HEK293 (cell line): ENCODE measurements at regions not wholly inside any gene's neighbourhood (a gene's known extent, or its start where the extent isn't known, plus 50 kb on each side); places are given as distances from the start of the nearest gene placed in this dataset.

ENCODE experiments used
- CTCF ChIA-PET: fragments of 350-600 bp; formaldehyde crosslinking; extraction: SDS; loops from one replicate; lab custom pipeline; 2021; ENCODE audit warnings: antibody characterized with exemption; lab: Yijun Ruan, JAX
- POLR2A ChIA-PET: fragments of 300-600 bp; formaldehyde crosslinking; extraction: SDS; loops from one replicate; lab custom pipeline; 2020; ENCODE audit warnings: antibody characterized with exemption, inconsistent platforms; lab: Yijun Ruan, JAX
- H3K27ac ChIP-seq: fragments of 200-500 bp; sonication (Bioruptor generic); 2 replicates; pipeline ENCODE4 v1.5.1; 2014; ENCODE audit warnings: low read depth, low read length, control low read depth, inconsistent platforms; ENCODE audit errors: extremely low read depth
- H3K36me3 ChIP-seq, 2 experiments: fragments of 200-500 bp in 1 of 2; sonication (Bioruptor generic) in 1 of 2; 1 replicate in 1 of 2; 2 replicates in 1 of 2; pipeline ENCODE4 v1.5.1; 2014 to 2017; ENCODE audit warnings: inconsistent platforms in 2 of 2, low read length in 2 of 2; ENCODE audit not compliant: control insufficient read depth in 2 of 2, insufficient read depth in 1 of 2
- H3K4me1 ChIP-seq: fragments of 200-500 bp; sonication (Bioruptor generic); 2 replicates; pipeline ENCODE4 v1.5.1; 2014; ENCODE audit warnings: mild to moderate bottlenecking, low read length, inconsistent platforms; ENCODE audit not compliant: control insufficient read depth, insufficient read depth
- H3K4me3 ChIP-seq: 2 replicates; pipeline ENCODE4 v1.5.1; 2011; ENCODE audit warnings: low read depth, mild to moderate bottlenecking, control low read depth, low read length, moderate library complexity
- H3K9me3 ChIP-seq: fragments of 200-500 bp; sonication (Bioruptor generic); 2 replicates; pipeline ENCODE4 v1.5.1; 2014; ENCODE audit warnings: low read depth, low read length, inconsistent platforms; ENCODE audit not compliant: control insufficient read depth, insufficient read depth
- GLI4 ChIP-seq: fragments of 450-650 bp; formaldehyde crosslinking; IDR thresholded peaks from 2 replicates; pipeline ENCODE4 v1.5.1; 2016; ENCODE audit warnings: missing biosample characterization, missing genetic modification characterization
- IKZF3 ChIP-seq: fragments of 450-650 bp; IDR thresholded peaks from 2 replicates; pipeline ENCODE4 v1.5.0; 2018; ENCODE audit warnings: missing biosample characterization, mild to moderate bottlenecking, missing genetic modification characterization, moderate library complexity
- OVOL3 ChIP-seq: fragments of 450-650 bp; formaldehyde crosslinking; IDR thresholded peaks from 2 replicates; pipeline ENCODE4 v1.5.1; 2016; ENCODE audit warnings: missing biosample characterization, missing genetic modification characterization
- PRDM10 ChIP-seq: fragments of 450-650 bp; formaldehyde crosslinking; IDR thresholded peaks from 2 replicates; pipeline ENCODE4 v1.5.1; 2016; ENCODE audit warnings: missing biosample characterization, missing genetic modification characterization
- SCRT2 ChIP-seq: fragments of 450-650 bp; formaldehyde crosslinking; IDR thresholded peaks from 2 replicates; pipeline ENCODE4 v1.5.1; 2016; ENCODE audit warnings: missing biosample characterization, missing genetic modification characterization
- ZBTB8A ChIP-seq: fragments of 450-650 bp; formaldehyde crosslinking; IDR thresholded peaks from 2 replicates; pipeline ENCODE4 v1.5.1; 2016; ENCODE audit warnings: missing biosample characterization, missing genetic modification characterization
- ZNF132 ChIP-seq: fragments of 450-650 bp; formaldehyde crosslinking; IDR thresholded peaks from 2 replicates; pipeline ENCODE4 v1.5.1; 2017; ENCODE audit warnings: missing biosample characterization, missing genetic modification characterization, borderline replicate concordance
- ZNF140 ChIP-seq: fragments of 450-650 bp; formaldehyde crosslinking; IDR thresholded peaks from 2 replicates; pipeline ENCODE4 v1.5.1; 2016; ENCODE audit warnings: missing biosample characterization, missing genetic modification characterization
- ZNF19 ChIP-seq: fragments of 450-650 bp; formaldehyde crosslinking; IDR thresholded peaks from 2 replicates; pipeline ENCODE4; 2016; ENCODE audit warnings: missing biosample characterization, missing genetic modification characterization, low read depth
- ZNF2 ChIP-seq: fragments of 450-650 bp; formaldehyde crosslinking; IDR thresholded peaks from 2 replicates; pipeline ENCODE4 v1.5.1; 2016; ENCODE audit warnings: missing biosample characterization, missing genetic modification characterization
- ZNF510 ChIP-seq: fragments of 450-650 bp; formaldehyde crosslinking; IDR thresholded peaks from 2 replicates; pipeline ENCODE4 v1.5.1; 2018; ENCODE audit warnings: mild to moderate bottlenecking, missing genetic modification characterization, missing biosample characterization; ENCODE audit not compliant: insufficient replicate concordance
- ZNF514 ChIP-seq: fragments of 450-650 bp; formaldehyde crosslinking; IDR thresholded peaks from 2 replicates; pipeline ENCODE4 v1.5.1; 2016; ENCODE audit warnings: missing biosample characterization, missing genetic modification characterization
- ZNF571 ChIP-seq: fragments of 450-650 bp; formaldehyde crosslinking; IDR thresholded peaks from 2 replicates; pipeline ENCODE4 v1.5.0; 2017; ENCODE audit warnings: missing biosample characterization, missing genetic modification characterization
- ZNF621 ChIP-seq: fragments of 450-650 bp; formaldehyde crosslinking; IDR thresholded peaks from 2 replicates; pipeline ENCODE4 v1.5.1; 2017; ENCODE audit warnings: missing biosample characterization, missing genetic modification characterization
- ZNF623 ChIP-seq: fragments of 450-650 bp; formaldehyde crosslinking; IDR thresholded peaks from 2 replicates; pipeline ENCODE4 v1.5.1; 2016; ENCODE audit warnings: missing biosample characterization, missing genetic modification characterization
- TF ChIP-seq, protein P1 (sequence below): fragments of 450-650 bp; formaldehyde crosslinking; IDR thresholded peaks from 2 replicates; pipeline ENCODE4 v1.5.1; 2016; ENCODE audit warnings: missing biosample characterization, missing genetic modification characterization
- TF ChIP-seq, protein P2 (sequence below): sonication (generic); formaldehyde crosslinking; IDR thresholded peaks from 2 replicates; pipeline ENCODE4 v1.8.1; 2022; ENCODE audit warnings: mild to moderate bottlenecking, moderate library complexity, missing genetic modification reagents
- TF ChIP-seq, protein P3 (sequence below): fragments of 450-650 bp; formaldehyde crosslinking; IDR thresholded peaks from 2 replicates; pipeline ENCODE4; 2016; ENCODE audit warnings: missing biosample characterization, missing genetic modification characterization
- TF ChIP-seq, protein P4 (sequence below): fragments of 450-650 bp; formaldehyde crosslinking; conservative IDR thresholded peaks from 2 replicates; pipeline ENCODE4 v1.5.1; 2016; ENCODE audit warnings: low read depth, missing biosample characterization, missing genetic modification characterization
- TF ChIP-seq, protein P5 (sequence below): fragments of 450-650 bp; formaldehyde crosslinking; IDR thresholded peaks from 2 replicates; pipeline ENCODE4 v1.5.1; 2016; ENCODE audit warnings: missing biosample characterization, missing genetic modification characterization

- TF ChIP-seq, protein P1, sequence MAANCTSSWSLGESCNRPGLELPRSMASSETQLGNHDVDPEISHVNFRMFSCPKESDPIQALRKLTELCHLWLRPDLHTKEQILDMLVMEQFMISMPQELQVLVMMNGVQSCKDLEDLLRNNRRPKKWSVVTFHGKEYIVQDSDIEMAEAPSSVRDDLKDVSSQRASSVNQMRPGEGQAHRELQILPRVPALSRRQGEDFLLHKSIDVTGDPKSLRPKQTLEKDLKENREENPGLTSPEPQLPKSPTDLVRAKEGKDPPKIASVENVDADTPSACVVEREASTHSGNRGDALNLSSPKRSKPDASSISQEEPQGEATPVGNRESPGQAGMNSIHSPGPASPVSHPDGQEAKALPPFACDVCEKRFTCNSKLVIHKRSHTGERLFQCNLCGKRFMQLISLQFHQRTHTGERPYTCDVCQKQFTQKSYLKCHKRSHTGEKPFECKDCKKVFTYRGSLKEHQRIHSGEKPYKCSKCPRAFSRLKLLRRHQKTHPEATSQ (tag by site-specific recombination): no peak
- no peak for TF ChIP-seq ZNF140 (tag by site-specific recombination)
- TF ChIP-seq, protein P2, sequence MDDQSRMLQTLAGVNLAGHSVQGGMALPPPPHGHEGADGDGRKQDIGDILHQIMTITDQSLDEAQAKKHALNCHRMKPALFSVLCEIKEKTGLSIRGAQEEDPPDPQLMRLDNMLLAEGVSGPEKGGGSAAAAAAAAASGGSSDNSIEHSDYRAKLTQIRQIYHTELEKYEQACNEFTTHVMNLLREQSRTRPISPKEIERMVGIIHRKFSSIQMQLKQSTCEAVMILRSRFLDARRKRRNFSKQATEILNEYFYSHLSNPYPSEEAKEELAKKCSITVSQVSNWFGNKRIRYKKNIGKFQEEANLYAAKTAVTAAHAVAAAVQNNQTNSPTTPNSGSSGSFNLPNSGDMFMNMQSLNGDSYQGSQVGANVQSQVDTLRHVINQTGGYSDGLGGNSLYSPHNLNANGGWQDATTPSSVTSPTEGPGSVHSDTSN (CRISPR knock-in tag): no peak
- no peak for TF ChIP-seq ZNF571 (tag by site-specific recombination)
Observed at GRCh38 chrX:95754411-95754810, 930.2 kb upstream of the DIAPH2 start (continued).

GRCh38 chrX:95760356-95760755 is 924.3 kb upstream of the DIAPH2 start:
- no peaks in the 10 kb centered on the region for H3K36me3 ChIP-seq
- no peaks in the 10 kb centered on the region for H3K9me3 ChIP-seq
- TF ChIP-seq IKZF3 (tag by site-specific recombination): no peak
- no peak for TF ChIP-seq GLI4 (tag by site-specific recombination)
- no peak for TF ChIP-seq SCRT2 (tag by site-specific recombination)
- no peak for TF ChIP-seq PRDM10 (tag by site-specific recombination)
- no peak for TF ChIP-seq ZNF623 (tag by site-specific recombination)
- no peak for TF ChIP-seq ZNF132 (tag by site-specific recombination)
- TF ChIP-seq ZNF19 (tag by site-specific recombination): no peak
- TF ChIP-seq ZNF510 (tag by site-specific recombination): no peak
- no peak for TF ChIP-seq ZBTB8A
- no peak for TF ChIP-seq OVOL3
- TF ChIP-seq ZNF514 (tag by site-specific recombination): no peak
- TF ChIP-seq, protein P3, sequence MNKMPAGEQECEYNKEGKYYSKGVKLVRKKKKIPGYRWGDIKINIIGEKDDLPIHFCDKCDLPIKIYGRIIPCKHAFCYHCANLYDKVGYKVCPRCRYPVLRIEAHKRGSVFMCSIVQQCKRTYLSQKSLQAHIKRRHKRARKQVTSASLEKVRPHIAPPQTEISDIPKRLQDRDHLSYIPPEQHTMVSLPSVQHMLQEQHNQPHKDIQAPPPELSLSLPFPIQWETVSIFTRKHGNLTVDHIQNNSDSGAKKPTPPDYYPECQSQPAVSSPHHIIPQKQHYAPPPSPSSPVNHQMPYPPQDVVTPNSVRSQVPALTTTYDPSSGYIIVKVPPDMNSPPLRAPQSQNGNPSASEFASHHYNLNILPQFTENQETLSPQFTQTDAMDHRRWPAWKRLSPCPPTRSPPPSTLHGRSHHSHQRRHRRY (tag by site-specific recombination): no peak
- no peak overlapping the region for H3K27ac ChIP-seq
- H3K4me3 ChIP-seq: no peak overlapping the region
- H3K4me1 ChIP-seq: no peaks in the 10 kb centered on the region
- ChIA-PET CTCF (interaction anchor here (0.7 kb wide), 1 partner anchor 223 kb away, joined by 5 read pairs; no protein-coding TSS in a partner anchor), POLR2A (no interaction called here)

DNA sequence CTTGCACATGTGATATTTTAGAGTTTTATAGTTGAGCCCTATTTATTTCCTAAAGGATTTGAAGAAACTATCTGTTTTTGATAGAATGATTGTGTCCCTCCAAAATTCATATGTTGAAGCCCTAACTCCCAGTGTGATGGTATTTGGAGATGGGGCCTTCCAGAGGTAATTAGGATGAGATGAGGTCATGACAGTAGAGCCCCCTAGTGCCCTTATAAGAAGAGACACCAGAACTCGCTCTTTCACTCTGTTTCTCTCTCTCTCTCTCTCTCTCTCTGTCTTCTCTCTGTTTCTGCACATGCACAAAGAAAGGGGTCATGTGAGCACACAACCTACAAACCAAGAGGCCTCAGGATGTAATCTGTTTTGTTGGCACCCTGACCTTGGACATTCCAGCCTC is 921.9 kb upstream of the DIAPH2 start:
- Histone ChIP-seq H3K4me3 (no peak overlapping the region), H3K4me1 (no peaks in the 10 kb centered on the region), H3K9me3 (no peaks in the 10 kb centered on the region), H3K36me3 (no peaks in the 10 kb centered on the region), H3K27ac (no peak overlapping the region)
- ChIA-PET POLR2A (no interaction called here), CTCF (interaction anchor here (1.1 kb wide), 1 partner anchor 11 kb away, joined by 3 read pairs; no protein-coding TSS in a partner anchor)
- TF ChIP-seq, protein P4, sequence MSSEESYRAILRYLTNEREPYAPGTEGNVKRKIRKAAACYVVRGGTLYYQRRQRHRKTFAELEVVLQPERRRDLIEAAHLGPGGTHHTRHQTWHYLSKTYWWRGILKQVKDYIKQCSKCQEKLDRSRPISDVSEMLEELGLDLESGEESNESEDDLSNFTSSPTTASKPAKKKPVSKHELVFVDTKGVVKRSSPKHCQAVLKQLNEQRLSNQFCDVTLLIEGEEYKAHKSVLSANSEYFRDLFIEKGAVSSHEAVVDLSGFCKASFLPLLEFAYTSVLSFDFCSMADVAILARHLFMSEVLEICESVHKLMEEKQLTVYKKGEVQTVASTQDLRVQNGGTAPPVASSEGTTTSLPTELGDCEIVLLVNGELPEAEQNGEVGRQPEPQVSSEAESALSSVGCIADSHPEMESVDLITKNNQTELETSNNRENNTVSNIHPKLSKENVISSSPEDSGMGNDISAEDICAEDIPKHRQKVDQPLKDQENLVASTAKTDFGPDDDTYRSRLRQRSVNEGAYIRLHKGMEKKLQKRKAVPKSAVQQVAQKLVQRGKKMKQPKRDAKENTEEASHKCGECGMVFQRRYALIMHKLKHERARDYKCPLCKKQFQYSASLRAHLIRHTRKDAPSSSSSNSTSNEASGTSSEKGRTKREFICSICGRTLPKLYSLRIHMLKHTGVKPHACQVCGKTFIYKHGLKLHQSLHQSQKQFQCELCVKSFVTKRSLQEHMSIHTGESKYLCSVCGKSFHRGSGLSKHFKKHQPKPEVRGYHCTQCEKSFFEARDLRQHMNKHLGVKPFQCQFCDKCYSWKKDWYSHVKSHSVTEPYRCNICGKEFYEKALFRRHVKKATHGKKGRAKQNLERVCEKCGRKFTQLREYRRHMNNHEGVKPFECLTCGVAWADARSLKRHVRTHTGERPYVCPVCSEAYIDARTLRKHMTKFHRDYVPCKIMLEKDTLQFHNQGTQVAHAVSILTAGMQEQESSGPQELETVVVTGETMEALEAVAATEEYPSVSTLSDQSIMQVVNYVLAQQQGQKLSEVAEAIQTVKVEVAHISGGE (tag by site-specific recombination): no peak
- no peak for TF ChIP-seq ZNF2 (tag by site-specific recombination)
- TF ChIP-seq, protein P5, sequence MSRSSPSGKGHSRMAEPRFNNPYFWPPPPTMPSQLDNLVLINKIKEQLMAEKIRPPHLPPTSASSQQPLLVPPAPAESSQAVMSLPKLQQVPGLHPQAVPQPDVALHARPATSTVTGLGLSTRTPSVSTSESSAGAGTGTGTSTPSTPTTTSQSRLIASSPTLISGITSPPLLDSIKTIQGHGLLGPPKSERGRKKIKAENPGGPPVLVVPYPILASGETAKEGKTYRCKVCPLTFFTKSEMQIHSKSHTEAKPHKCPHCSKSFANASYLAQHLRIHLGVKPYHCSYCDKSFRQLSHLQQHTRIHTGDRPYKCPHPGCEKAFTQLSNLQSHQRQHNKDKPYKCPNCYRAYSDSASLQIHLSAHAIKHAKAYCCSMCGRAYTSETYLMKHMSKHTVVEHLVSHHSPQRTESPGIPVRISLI (tag by site-specific recombination): no peak
- TF ChIP-seq ZNF621: no peak
